ENCODE measurements at regions not wholly inside any gene's neighbourhood (a gene's known extent, or its start where the extent isn't known, plus 50 kb on each side); places are given as distances from the start of the nearest gene placed in this dataset.

- H3K4me3 Mint-ChIP-seq (ENCODE audit: unreplicated experiment) = no peak overlapping the region
- no peaks in the 10 kb centered on the region for H3K36me3 Mint-ChIP-seq (ENCODE audit: low read depth, unreplicated experiment)
- DNase-seq (ENCODE audit: low read depth) = no peak
- H2AFZ ChIP-seq (ENCODE audit: low read depth, low read length) = no peak overlapping the region
- no peaks in the 10 kb centered on the region for H3K27me3 ChIP-seq (ENCODE audit: insufficient read depth, low read length)
- no peaks in the 10 kb centered on the region for H3K36me3 ChIP-seq (ENCODE audit: insufficient read depth, low read length)
- TF ChIP-seq EZH2 (IDR thresholded peaks at IDR 0.05; ENCODE audit: insufficient read depth, low read length) (no peak), CTCF (IDR thresholded peaks at IDR 0.05; ENCODE audit: insufficient read depth, low read depth, low read length) (no peak)
- H3K4me1 Mint-ChIP-seq (ENCODE audit: low read depth, unreplicated experiment) = peaks cover 10% of the 10 kb centered on the region
- no peak overlapping the region for H3K27ac Mint-ChIP-seq (ENCODE audit: unreplicated experiment)
- FAIRE-seq = no peak
- no peaks in the 10 kb centered on the region for H4K20me1 ChIP-seq (ENCODE audit: insufficient read depth, low read length)
- peaks cover 9% of the 10 kb centered on the region for H3K9me3 Mint-ChIP-seq (ENCODE audit: unreplicated experiment)
- no peaks in the 10 kb centered on the region for H3K9me3 ChIP-seq (ENCODE audit: insufficient read depth, low read depth, low read length)
- H3K4me3 ChIP-seq (ENCODE audit: insufficient read depth, low read depth, low read length) = no peak overlapping the region
- H3K4me1 ChIP-seq (ENCODE audit: insufficient read depth, low read length) = no peaks in the 10 kb centered on the region
- no peak overlapping the region for H3K9ac ChIP-seq (ENCODE audit: low read length)
- H3K4me2 ChIP-seq (ENCODE audit: low read length) = no peak overlapping the region
- H3K27me3 Mint-ChIP-seq (ENCODE audit: low read depth, unreplicated experiment) = no peaks in the 10 kb centered on the region
- H3K27ac ChIP-seq (ENCODE audit: low read depth, low read length) = no peak overlapping the region
- H3K79me2 ChIP-seq (ENCODE audit: insufficient read depth, low read length) = no peaks in the 10 kb centered on the region
Observed at GRCh38 chr13:58574791-58575190, 943.2 kb downstream of the PCDH17 start.

DNA sequence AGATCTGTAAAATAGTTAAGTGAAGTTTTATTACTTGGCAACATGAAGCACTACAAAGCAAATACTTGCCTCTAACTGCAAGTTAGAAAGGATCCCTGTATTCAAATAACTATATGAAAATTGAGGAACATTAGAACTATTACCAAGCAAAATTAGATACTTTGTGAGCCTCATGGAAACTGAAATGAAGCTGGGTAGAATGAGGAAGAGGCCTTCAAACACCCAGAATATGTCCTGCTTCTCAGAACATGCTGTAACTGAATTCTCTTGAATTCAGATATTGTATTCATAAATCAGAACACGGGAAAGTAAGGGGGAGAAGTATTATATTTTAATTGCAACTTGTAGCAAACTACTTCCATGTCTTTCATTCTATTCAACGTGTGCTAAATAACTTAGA lies 947.9 kb downstream of the PCDH17 start:
- no peaks in the 10 kb centered on the region for H4K20me1 ChIP-seq (ENCODE audit: insufficient read depth, low read length)
- no peak overlapping the region for H3K27ac ChIP-seq (ENCODE audit: low read depth, low read length)
- no peaks in the 10 kb centered on the region for H3K27me3 Mint-ChIP-seq (ENCODE audit: low read depth, unreplicated experiment)
- DNase-seq (ENCODE audit: low read depth) (no peak), FAIRE-seq (no peak)
- no peaks in the 10 kb centered on the region for H3K4me1 ChIP-seq (ENCODE audit: insufficient read depth, low read length)
- no peak overlapping the region for H3K4me3 Mint-ChIP-seq (ENCODE audit: unreplicated experiment)
- H3K36me3 ChIP-seq (ENCODE audit: insufficient read depth, low read length) = no peaks in the 10 kb centered on the region
- no peaks in the 10 kb centered on the region for H3K9me3 ChIP-seq (ENCODE audit: insufficient read depth, low read depth, low read length)
- no peaks in the 10 kb centered on the region for H3K79me2 ChIP-seq (ENCODE audit: insufficient read depth, low read length)
- H3K4me3 ChIP-seq (ENCODE audit: insufficient read depth, low read depth, low read length) = no peak overlapping the region
- H3K9ac ChIP-seq (ENCODE audit: low read length) = no peak overlapping the region
- no peak overlapping the region for H3K4me2 ChIP-seq (ENCODE audit: low read length)
- H2AFZ ChIP-seq (ENCODE audit: low read depth, low read length) = no peak overlapping the region
- H3K4me1 Mint-ChIP-seq (ENCODE audit: low read depth, unreplicated experiment) = peaks cover 6% of the 10 kb centered on the region
- no peaks in the 10 kb centered on the region for H3K36me3 Mint-ChIP-seq (ENCODE audit: low read depth, unreplicated experiment)
- H3K27me3 ChIP-seq (ENCODE audit: insufficient read depth, low read length) = no peaks in the 10 kb centered on the region
- peaks cover 7% of the 10 kb centered on the region for H3K9me3 Mint-ChIP-seq (ENCODE audit: unreplicated experiment)
- H3K27ac Mint-ChIP-seq (ENCODE audit: unreplicated experiment) = no peak overlapping the region
- TF ChIP-seq CTCF (IDR thresholded peaks at IDR 0.05; ENCODE audit: insufficient read depth, low read depth, low read length) (no peak), EZH2 (IDR thresholded peaks at IDR 0.05; ENCODE audit: insufficient read depth, low read length) (no peak)

GRCh38 chr13:58583966-58584365 lies 952.4 kb downstream of the PCDH17 start:
- Histone ChIP-seq H3K9me3 (ENCODE audit: insufficient read depth, low read depth, low read length) (no peaks in the 10 kb centered on the region), H3K4me1 (ENCODE audit: insufficient read depth, low read length) (no peaks in the 10 kb centered on the region), H2AFZ (ENCODE audit: low read depth, low read length) (no peak overlapping the region), H3K79me2 (ENCODE audit: insufficient read depth, low read length) (no peaks in the 10 kb centered on the region), H3K27me3 (ENCODE audit: insufficient read depth, low read length) (no peaks in the 10 kb centered on the region), H3K4me3 (ENCODE audit: insufficient read depth, low read depth, low read length) (no peak overlapping the region), H3K36me3 (ENCODE audit: insufficient read depth, low read length) (no peaks in the 10 kb centered on the region), H3K9ac (ENCODE audit: low read length) (no peak overlapping the region), H3K27ac (ENCODE audit: low read depth, low read length) (no peak overlapping the region), H3K4me2 (ENCODE audit: low read length) (no peak overlapping the region), H4K20me1 (ENCODE audit: insufficient read depth, low read length) (no peaks in the 10 kb centered on the region)
- DNase-seq (ENCODE audit: low read depth) (peak; percentile 31), FAIRE-seq (no peak)
- TF ChIP-seq CTCF (IDR thresholded peaks at IDR 0.05; ENCODE audit: insufficient read depth, low read depth, low read length) = no peak
- no peak for TF ChIP-seq EZH2 (IDR thresholded peaks at IDR 0.05; ENCODE audit: insufficient read depth, low read length)
- Mint-ChIP-seq H3K27me3 (ENCODE audit: low read depth, unreplicated experiment) (no peaks in the 10 kb centered on the region), H3K4me3 (ENCODE audit: unreplicated experiment) (no peak overlapping the region), H3K36me3 (ENCODE audit: low read depth, unreplicated experiment) (no peaks in the 10 kb centered on the region), H3K27ac (ENCODE audit: unreplicated experiment) (peak overlapping the region; percentile 22), H3K4me1 (ENCODE audit: low read depth, unreplicated experiment) (peaks cover 6% of the 10 kb centered on the region), H3K9me3 (ENCODE audit: unreplicated experiment) (no peaks in the 10 kb centered on the region)
